NT2/D1 (cell line): ENCODE measurements at regions not wholly inside any gene's neighbourhood (a gene's known extent, or its start where the extent isn't known, plus 50 kb on each side); places are given as distances from the start of the nearest gene placed in this dataset.
"Not testable (repeated sequence)": the region's sequence is repeated elsewhere in the genome, so short reads cannot be mapped to it uniquely, and the experiment has no call there.

Experiments
- DNase-seq: peaks from one replicate; pipeline ENCODE4 v3.0.0-alpha.2; 2011; ENCODE audit warnings: low read depth, low spot score
- H3K27me3 ChIP-seq: 2 replicates; pipeline ENCODE4 v1.6.0; 2011; ENCODE audit warnings: mild to moderate bottlenecking; ENCODE audit not compliant: insufficient read length, insufficient read depth
- H3K36me3 ChIP-seq: 2 replicates; pipeline ENCODE4 v1.6.1; 2011; ENCODE audit warnings: mild to moderate bottlenecking, low read length, mixed read lengths; ENCODE audit not compliant: insufficient read depth, insufficient read length
- H3K4me1 ChIP-seq: 2 replicates; pipeline ENCODE4 v1.5.1; 2011; ENCODE audit not compliant: insufficient read depth, insufficient read length
- H3K4me3 ChIP-seq: 2 replicates; pipeline ENCODE4 v1.5.1; 2011; ENCODE audit warnings: low read depth; ENCODE audit not compliant: insufficient read length
- H3K9ac ChIP-seq: 2 replicates; pipeline ENCODE4 v1.6.0; 2011; ENCODE audit warnings: low read depth; ENCODE audit not compliant: insufficient read length
- H3K9me3 ChIP-seq: 2 replicates; pipeline ENCODE4 v1.5.1; 2011; ENCODE audit warnings: mild to moderate bottlenecking, low read length; ENCODE audit not compliant: insufficient read depth
- SUZ12 ChIP-seq: IDR thresholded peaks from 2 replicates; pipeline ENCODE4 v1.6.1; 2011; ENCODE audit not compliant: insufficient read length, insufficient read depth; ENCODE audit errors: extremely low read depth
- YY1 ChIP-seq: IDR thresholded peaks from 2 replicates; pipeline ENCODE4 v1.6.1; 2011; ENCODE audit not compliant: insufficient read length, insufficient read depth
- ZNF274 ChIP-seq: IDR thresholded peaks from 2 replicates; pipeline ENCODE4 v1.6.1; 2011; ENCODE audit warnings: mild to moderate bottlenecking, low read depth, low read length

GRCh38 chr12:17296882-17297281, 690.9 kb upstream of the LMO3 start:
- DNase-seq = no peak
- Histone ChIP-seq H3K4me1 (no peaks in the 10 kb centered on the region), H3K9ac (no peak overlapping the region), H3K9me3 (peaks cover 13% of the 10 kb centered on the region), H3K36me3 (no peaks in the 10 kb centered on the region), H3K27me3 (no peaks in the 10 kb centered on the region), H3K4me3 (no peak overlapping the region)
- TF ChIP-seq YY1 (no peak), SUZ12 (no peak), ZNF274 (no peak)

DNA sequence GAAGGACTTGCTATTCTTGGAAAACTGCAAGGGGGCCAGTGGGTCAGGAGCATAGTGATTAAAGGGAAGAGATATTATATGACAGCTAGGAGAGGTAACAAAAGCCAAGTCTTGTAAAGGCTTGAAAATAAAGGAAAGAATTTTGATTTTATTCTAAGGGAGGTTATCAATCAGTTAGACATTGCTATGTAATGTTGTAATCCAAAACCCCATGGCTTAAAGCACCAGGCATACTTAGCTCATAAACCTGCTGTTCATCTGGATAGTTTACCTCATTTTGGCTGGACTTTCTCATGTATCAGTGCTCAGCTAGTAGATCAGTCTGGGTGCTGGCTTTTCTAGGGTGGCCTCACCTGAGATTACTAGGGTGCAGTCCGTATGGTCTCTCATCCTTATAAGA, 680.9 kb upstream of the LMO3 start:
- Histone ChIP-seq H3K4me3 (no peak overlapping the region), H3K9ac (no peak overlapping the region), H3K27me3 (no peaks in the 10 kb centered on the region), H3K4me1 (no peaks in the 10 kb centered on the region), H3K36me3 (no peaks in the 10 kb centered on the region), H3K9me3 (peaks cover 11% of the 10 kb centered on the region)
- no peak for TF ChIP-seq YY1
- TF ChIP-seq SUZ12 = no peak
- no peak for TF ChIP-seq ZNF274
- no peak for DNase-seq

GRCh38 chr12:17284873-17285272, 678.9 kb upstream of the LMO3 start:
- Histone ChIP-seq H3K9me3 (peaks cover 11% of the 10 kb centered on the region), H3K4me3 (no peak overlapping the region), H3K9ac (no peak overlapping the region), H3K36me3 (no peaks in the 10 kb centered on the region), H3K4me1 (no peaks in the 10 kb centered on the region), H3K27me3 (no peaks in the 10 kb centered on the region)
- TF ChIP-seq ZNF274 (no peak), YY1 (no peak), SUZ12 (no peak)
- DNase-seq = no peak

DNA sequence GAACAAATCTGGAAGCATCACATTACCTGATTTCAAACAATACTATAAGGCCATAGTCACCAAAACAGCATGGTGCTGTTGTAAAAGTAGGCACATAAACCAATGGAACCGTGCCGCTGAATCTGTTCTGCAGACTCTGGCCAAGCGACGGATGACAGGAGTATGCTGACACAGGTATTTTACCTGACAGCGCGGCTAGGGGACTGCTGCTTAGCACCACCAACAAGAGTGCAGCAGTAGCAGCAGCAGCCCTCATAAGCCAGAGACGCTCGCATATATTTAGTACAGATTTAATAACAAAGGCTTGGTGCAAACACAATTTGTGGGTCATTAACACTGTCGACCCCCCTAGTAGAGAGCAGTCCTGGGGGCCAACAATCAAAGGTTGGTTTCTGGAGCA, 677.6 kb upstream of the LMO3 start:
- H3K36me3 ChIP-seq = no peaks in the 10 kb centered on the region
- H3K4me1 ChIP-seq = no peaks in the 10 kb centered on the region
- TF ChIP-seq ZNF274 (no peak), YY1 (no peak), SUZ12 (no peak)
- no peak overlapping the region for H3K4me3 ChIP-seq
- no peak overlapping the region for H3K9ac ChIP-seq
- no peaks in the 10 kb centered on the region for H3K27me3 ChIP-seq
- peak; percentile 23 for DNase-seq
- H3K9me3 ChIP-seq = peaks cover 11% of the 10 kb centered on the region

DNA sequence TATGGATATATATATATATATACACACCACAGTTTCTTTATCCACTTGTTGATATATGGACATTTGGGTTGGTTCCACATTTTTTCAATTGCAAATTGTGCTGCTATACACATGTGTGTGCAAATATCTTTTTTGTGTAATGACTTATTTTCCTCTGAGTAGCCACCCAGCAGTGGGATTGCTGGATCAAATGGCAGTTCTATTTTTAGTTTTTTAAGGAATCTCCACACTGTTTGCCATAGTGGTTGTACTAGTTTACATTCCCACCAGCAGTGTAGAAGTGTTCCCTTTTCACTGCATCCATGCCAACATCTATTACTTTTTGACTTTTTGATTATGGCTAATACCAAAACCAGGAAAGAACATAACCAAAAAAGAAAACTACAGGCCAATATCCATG, 676.2 kb upstream of the LMO3 start:
- not testable (repeated sequence) for H3K4me1 ChIP-seq, H3K36me3 ChIP-seq, H3K9ac ChIP-seq, DNase-seq, H3K4me3 ChIP-seq, H3K27me3 ChIP-seq
- H3K9me3 ChIP-seq = peaks cover 11% of the 10 kb centered on the region

- no peak for DNase-seq
- no peak overlapping the region for H3K9ac ChIP-seq
- peaks cover 7% of the 10 kb centered on the region for H3K9me3 ChIP-seq
- no peaks in the 10 kb centered on the region for H3K36me3 ChIP-seq
- no peak overlapping the region for H3K4me3 ChIP-seq
- H3K27me3 ChIP-seq = no peaks in the 10 kb centered on the region
- no peaks in the 10 kb centered on the region for H3K4me1 ChIP-seq
- TF ChIP-seq SUZ12 (no peak), ZNF274 (no peak), YY1 (no peak)
Measured at GRCh38 chr12:17278946-17279345, 673.0 kb upstream of the LMO3 start.

DNA sequence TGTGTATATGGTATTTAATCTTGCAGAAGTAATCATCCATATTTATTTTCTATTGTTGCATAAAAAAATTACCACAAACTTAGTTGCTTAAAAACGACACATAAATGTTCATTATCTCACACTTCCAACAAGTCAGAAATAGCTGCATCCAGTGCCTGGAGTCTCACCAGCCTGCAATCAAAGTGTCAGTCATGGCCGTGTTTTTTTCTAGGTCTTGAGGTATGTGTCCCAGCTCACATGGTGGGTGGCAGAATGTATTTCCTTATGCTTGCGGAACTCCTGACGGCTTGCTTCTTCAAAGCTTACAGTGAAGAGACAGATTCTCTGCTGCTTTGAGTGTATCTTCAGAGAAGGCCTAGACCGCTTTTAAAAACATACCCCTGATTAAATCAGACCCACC, 670.2 kb upstream of the LMO3 start:
- Histone ChIP-seq H3K36me3 (no peaks in the 10 kb centered on the region), H3K9me3 (no peaks in the 10 kb centered on the region), H3K4me1 (no peaks in the 10 kb centered on the region), H3K4me3 (no peak overlapping the region), H3K27me3 (no peaks in the 10 kb centered on the region), H3K9ac (no peak overlapping the region)
- TF ChIP-seq SUZ12 = no peak
- no peak for TF ChIP-seq YY1
- no peak for TF ChIP-seq ZNF274
- DNase-seq = no peak

- H3K4me1 ChIP-seq = no peaks in the 10 kb centered on the region
- no peaks in the 10 kb centered on the region for H3K27me3 ChIP-seq
- no peaks in the 10 kb centered on the region for H3K9me3 ChIP-seq
- DNase-seq = no peak
- no peak overlapping the region for H3K4me3 ChIP-seq
- H3K9ac ChIP-seq = no peak overlapping the region
- no peak for TF ChIP-seq YY1
- TF ChIP-seq ZNF274 = no peak
- TF ChIP-seq SUZ12 = no peak
- H3K36me3 ChIP-seq = no peaks in the 10 kb centered on the region
Measured at GRCh38 chr12:17266856-17267255, 660.9 kb upstream of the LMO3 start.
